PC-9 (cell line): ENCODE measurements at regions not wholly inside any gene's neighbourhood (a gene's known extent, or its start where the extent isn't known, plus 50 kb on each side); places are given as distances from the start of the nearest gene placed in this dataset.

Experiments used
- BruUV-seq: library from RNA; stranded (reverse); fragments of 400-500 nt; replicated peaks from 2 replicates; lab custom pipeline; 2021; lab: Mats Ljungman, UMichigan
- CTCF ChIA-PET: fragments of 300-600 bp; sonication (Branson Sonifier 250); formaldehyde crosslinking; loops from one replicate; lab custom pipeline; 2022; ENCODE audit warnings: antibody characterized with exemption; lab: Charles Lee
- POLR2A ChIA-PET: fragments of 300-600 bp; sonication (Branson Sonifier 250); formaldehyde crosslinking; loops from one replicate; lab custom pipeline; 2022; ENCODE audit warnings: antibody characterized with exemption; ENCODE audit not compliant: unreplicated experiment; lab: Charles Lee
- DNase-seq, 2 experiments: peaks; one replicate each; pipeline versions ENCODE4 v3.0.0 to v3.0.0-alpha.2; 2015 to 2022; ENCODE audit warnings: mixed read lengths in 1 of 2
- H2AFZ ChIP-seq: fragments of 200-600 bp; sonication (generic); 2 replicates; pipeline ENCODE4 v1.8.1; 2017; ENCODE audit warnings: antibody characterized with exemption
- H3F3A ChIP-seq: fragments of 200-600 bp; sonication (generic); 2 replicates; pipeline ENCODE4 v1.8.1; 2017; ENCODE audit warnings: antibody characterized with exemption, mild to moderate bottlenecking, low read depth; ENCODE audit not compliant: insufficient read depth
- H3K27ac ChIP-seq: fragments of 200-600 bp; sonication (generic); 2 replicates; pipeline ENCODE4 v1.6.1; 2016; ENCODE audit warnings: mixed run types
- H3K27me3 ChIP-seq: fragments of 200-600 bp; sonication (generic); 2 replicates; pipeline ENCODE4 v1.6.1; 2016; ENCODE audit warnings: low read depth, mixed run types; ENCODE audit not compliant: insufficient read depth
- H3K36me3 ChIP-seq: fragments of 200-600 bp; sonication (generic); 2 replicates; pipeline ENCODE4 v1.6.1; 2016; ENCODE audit warnings: low read depth, mixed run types
- H3K4me1 ChIP-seq: fragments of 200-600 bp; sonication (generic); replicated peaks from 2 replicates; pipeline ENCODE4 v1.6.1; 2016; ENCODE audit warnings: mixed run types; ENCODE audit not compliant: insufficient read depth
- H3K4me2 ChIP-seq: fragments of 200-600 bp; sonication (generic); 2 replicates; pipeline ENCODE4 v1.6.1; 2017; ENCODE audit warnings: mixed run types
- H3K4me3 ChIP-seq: fragments of 200-600 bp; sonication (generic); 2 replicates; pipeline ENCODE4 v1.6.1; 2016; ENCODE audit warnings: mixed run types
- H3K79me2 ChIP-seq: fragments of 200-600 bp; sonication (generic); 2 replicates; pipeline ENCODE4 v1.6.1; 2017; ENCODE audit warnings: low read depth, mixed run types
- H3K9me2 ChIP-seq: fragments of 200-600 bp; sonication (generic); 2 replicates; pipeline ENCODE4 v1.8.1; 2017; ENCODE audit warnings: mild to moderate bottlenecking; ENCODE audit not compliant: insufficient read depth
- H3K9me3 ChIP-seq: fragments of 200-600 bp; sonication (generic); 2 replicates; pipeline ENCODE4 v1.8.1; 2016; ENCODE audit warnings: low read depth; ENCODE audit not compliant: insufficient read depth
- H4K20me1 ChIP-seq: fragments of 200-600 bp; sonication (generic); 2 replicates; pipeline ENCODE4 v1.8.1; 2017; ENCODE audit not compliant: insufficient read depth
- CTCF ChIP-seq: fragments of 200-600 bp; sonication (generic); conservative IDR thresholded peaks from 2 replicates; pipeline ENCODE4 v1.6.1; 2017; ENCODE audit warnings: mixed run types, antibody characterized with exemption, mild to moderate bottlenecking, moderate library complexity
- EZH2 ChIP-seq: fragments of 200-600 bp; sonication (generic); IDR thresholded peaks from 2 replicates; pipeline ENCODE4 v1.8.0; 2017; ENCODE audit warnings: antibody characterized with exemption, low read depth
- intact Hi-C: fragments of 100-400 bp; cut with micrococcal nuclease; formaldehyde crosslinking; loops from one replicate; pipeline ENCODE4 v1.10.0; 2022; ENCODE audit not compliant: unreplicated experiment

GRCh38 chr16:65783709-65784474, 582.6 kb upstream of the CDH5 start:
- no TSS peak for BruUV-seq
- intact Hi-C loops = no loop called here

GRCh38 chr16:65782611-65783600, 583.6 kb upstream of the CDH5 start:
- peaks cover 27% of the 10 kb centered on the region for H3K27me3 ChIP-seq
- TF ChIP-seq EZH2 (no peak), CTCF (no peak)
- no peaks in the 10 kb centered on the region for H3K9me2 ChIP-seq
- H2AFZ ChIP-seq = no peak overlapping the region
- no peak overlapping the region for H3K27ac ChIP-seq
- no peaks in the 10 kb centered on the region for H3K79me2 ChIP-seq
- H3F3A ChIP-seq = no peaks in the 10 kb centered on the region
- no peaks in the 10 kb centered on the region for H3K36me3 ChIP-seq
- intact Hi-C loops = no loop called here
- no peaks in the 10 kb centered on the region for H3K9me3 ChIP-seq
- DNase-seq = no peak
- H3K4me3 ChIP-seq = no peak overlapping the region
- no TSS peak for BruUV-seq
- H4K20me1 ChIP-seq = no peaks in the 10 kb centered on the region
- H3K4me1 ChIP-seq = no peaks in the 10 kb centered on the region
- ChIA-PET POLR2A (no interaction called here), CTCF (no interaction called here)
- H3K4me2 ChIP-seq = no peak overlapping the region

More at GRCh38 chr16:65783709-65784474, 582.6 kb upstream of the CDH5 start:
- Histone ChIP-seq H3K4me2 (no peak overlapping the region), H4K20me1 (no peaks in the 10 kb centered on the region), H3K27me3 (peaks cover 26% of the 10 kb centered on the region), H3K9me3 (no peaks in the 10 kb centered on the region), H3K9me2 (no peaks in the 10 kb centered on the region), H3K4me1 (no peaks in the 10 kb centered on the region), H3K79me2 (no peaks in the 10 kb centered on the region), H3K27ac (no peak overlapping the region), H3K36me3 (no peaks in the 10 kb centered on the region), H2AFZ (no peak overlapping the region), H3K4me3 (no peak overlapping the region), H3F3A (no peaks in the 10 kb centered on the region)
- no peak for DNase-seq
- POLR2A ChIA-PET = no interaction called here
- TF ChIP-seq CTCF (no peak), EZH2 (no peak)
- CTCF ChIA-PET = no interaction called here

- no peak for DNase-seq
- Histone ChIP-seq H3K4me3 (no peak overlapping the region), H3K27me3 (peaks cover 20% of the 10 kb centered on the region), H3K36me3 (no peaks in the 10 kb centered on the region), H3K27ac (no peak overlapping the region), H3K79me2 (no peaks in the 10 kb centered on the region), H3K9me2 (no peaks in the 10 kb centered on the region), H3K4me1 (no peaks in the 10 kb centered on the region), H4K20me1 (no peaks in the 10 kb centered on the region), H2AFZ (no peak overlapping the region), H3K4me2 (no peak overlapping the region), H3K9me3 (no peaks in the 10 kb centered on the region), H3F3A (no peaks in the 10 kb centered on the region)
- TF ChIP-seq EZH2 = no peak
- no peak for TF ChIP-seq CTCF
- ChIA-PET POLR2A (no interaction called here), CTCF (no interaction called here)
- intact Hi-C loops = no loop called here
- BruUV-seq = no TSS peak
Measured at GRCh38 chr16:65781855-65782254, 584.6 kb upstream of the CDH5 start.
